ENCODE measurements at regions not wholly inside any gene's neighbourhood (a gene's known extent, or its start where the extent isn't known, plus 50 kb on each side); places are given as distances from the start of the nearest gene placed in this dataset.

DNA sequence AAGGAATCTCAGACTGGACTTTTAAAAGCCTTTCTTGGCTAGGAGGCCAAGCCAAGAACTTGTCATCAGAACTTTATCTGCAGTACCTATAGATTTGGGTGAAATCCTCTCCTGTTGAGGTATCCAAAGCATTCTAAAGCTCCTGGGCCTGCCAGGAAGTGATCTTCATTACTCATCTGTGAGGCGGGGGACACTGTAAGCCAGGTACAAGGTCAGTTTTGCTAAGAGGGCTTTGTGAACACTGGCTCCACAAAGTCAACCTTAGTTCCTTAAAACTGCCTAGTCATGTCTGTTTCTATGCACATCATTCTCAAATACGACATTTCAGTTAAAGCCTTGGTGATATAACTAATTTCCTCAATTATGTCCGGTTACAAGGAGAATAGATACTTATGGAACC, 236.7 kb downstream of the PIK3R1 start:
- H3K4me3 ChIP-seq (ENCODE audit: low read depth, low read length) = no peak overlapping the region
- TF ChIP-seq, protein P1, sequence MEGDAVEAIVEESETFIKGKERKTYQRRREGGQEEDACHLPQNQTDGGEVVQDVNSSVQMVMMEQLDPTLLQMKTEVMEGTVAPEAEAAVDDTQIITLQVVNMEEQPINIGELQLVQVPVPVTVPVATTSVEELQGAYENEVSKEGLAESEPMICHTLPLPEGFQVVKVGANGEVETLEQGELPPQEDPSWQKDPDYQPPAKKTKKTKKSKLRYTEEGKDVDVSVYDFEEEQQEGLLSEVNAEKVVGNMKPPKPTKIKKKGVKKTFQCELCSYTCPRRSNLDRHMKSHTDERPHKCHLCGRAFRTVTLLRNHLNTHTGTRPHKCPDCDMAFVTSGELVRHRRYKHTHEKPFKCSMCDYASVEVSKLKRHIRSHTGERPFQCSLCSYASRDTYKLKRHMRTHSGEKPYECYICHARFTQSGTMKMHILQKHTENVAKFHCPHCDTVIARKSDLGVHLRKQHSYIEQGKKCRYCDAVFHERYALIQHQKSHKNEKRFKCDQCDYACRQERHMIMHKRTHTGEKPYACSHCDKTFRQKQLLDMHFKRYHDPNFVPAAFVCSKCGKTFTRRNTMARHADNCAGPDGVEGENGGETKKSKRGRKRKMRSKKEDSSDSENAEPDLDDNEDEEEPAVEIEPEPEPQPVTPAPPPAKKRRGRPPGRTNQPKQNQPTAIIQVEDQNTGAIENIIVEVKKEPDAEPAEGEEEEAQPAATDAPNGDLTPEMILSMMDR (IDR thresholded peaks at IDR 0.05; ENCODE audit: insufficient read depth, low read depth, low read length) = no peak
- DNase-seq (ENCODE audit: low read depth) = no peak

DNA sequence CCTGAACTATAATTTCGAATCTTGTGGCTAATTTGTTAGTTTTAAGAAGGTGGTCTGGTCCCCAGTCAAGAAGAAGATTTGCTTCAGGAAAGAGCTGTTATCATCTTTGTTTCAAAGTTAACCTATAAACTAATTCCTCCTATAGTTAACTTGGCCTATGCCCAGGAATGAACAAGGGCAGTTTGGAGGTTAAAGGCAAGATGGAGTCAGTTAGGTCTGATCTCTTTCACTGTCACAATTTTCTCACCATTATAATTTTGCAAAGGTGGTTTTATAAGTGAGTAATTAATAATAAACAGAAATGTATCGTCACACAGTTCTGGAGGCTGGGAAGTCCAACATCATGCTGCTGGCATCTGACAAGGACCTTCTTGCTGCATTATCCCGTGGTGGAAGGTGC, 238.6 kb downstream of the PIK3R1 start:
- no peak for DNase-seq (ENCODE audit: low read depth)
- TF ChIP-seq, protein P1 (IDR thresholded peaks at IDR 0.05; ENCODE audit: insufficient read depth, low read depth, low read length) = no peak
- no peak overlapping the region for H3K4me3 ChIP-seq (ENCODE audit: low read depth, low read length)

DNA sequence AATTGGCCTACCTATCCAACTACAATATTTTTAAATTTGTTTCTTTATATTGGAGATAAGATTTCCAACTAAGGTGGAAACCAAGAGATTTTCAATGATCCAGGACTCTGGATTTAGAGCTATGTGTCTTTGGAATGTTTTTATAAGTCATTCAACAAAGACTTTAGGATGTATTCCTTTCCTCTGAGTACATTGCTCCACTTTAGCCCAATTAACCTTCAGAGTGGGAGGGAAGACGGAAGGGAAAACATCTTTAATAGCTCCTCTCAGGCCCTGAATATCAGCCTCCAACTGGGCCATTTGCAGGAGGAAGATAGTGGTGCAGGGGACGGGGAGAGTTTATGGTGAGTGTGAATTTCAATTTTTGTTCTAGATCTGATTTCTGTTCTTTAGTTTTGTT, 239.2 kb downstream of the PIK3R1 start:
- TF ChIP-seq, protein P1 (IDR thresholded peaks at IDR 0.05; ENCODE audit: insufficient read depth, low read depth, low read length) = no peak
- no peak overlapping the region for H3K4me3 ChIP-seq (ENCODE audit: low read depth, low read length)
- no peak for DNase-seq (ENCODE audit: low read depth)

DNA sequence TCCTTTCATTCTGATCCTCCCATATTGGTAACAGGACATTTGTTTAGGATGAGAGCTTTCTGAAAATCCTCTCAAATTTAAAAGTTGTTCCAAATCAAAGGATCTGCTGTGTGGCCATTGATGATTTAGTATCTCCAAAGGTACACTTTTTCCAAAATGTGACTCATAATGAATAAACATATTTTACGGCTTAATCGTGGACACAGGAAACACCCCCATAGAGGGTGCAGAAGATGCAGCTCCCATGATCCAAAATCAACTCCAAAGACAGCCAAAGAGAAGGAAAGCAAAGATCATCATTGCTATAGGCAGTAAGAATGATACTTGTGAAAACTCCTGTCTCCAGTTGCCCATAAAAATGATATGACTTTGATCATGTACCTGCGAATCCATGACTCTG, 239.7 kb downstream of the PIK3R1 start:
- H3K4me3 ChIP-seq (ENCODE audit: low read depth, low read length) = no peak overlapping the region
- TF ChIP-seq, protein P1 (IDR thresholded peaks at IDR 0.05; ENCODE audit: insufficient read depth, low read depth, low read length) = no peak
- DNase-seq (ENCODE audit: low read depth) = no peak

DNA sequence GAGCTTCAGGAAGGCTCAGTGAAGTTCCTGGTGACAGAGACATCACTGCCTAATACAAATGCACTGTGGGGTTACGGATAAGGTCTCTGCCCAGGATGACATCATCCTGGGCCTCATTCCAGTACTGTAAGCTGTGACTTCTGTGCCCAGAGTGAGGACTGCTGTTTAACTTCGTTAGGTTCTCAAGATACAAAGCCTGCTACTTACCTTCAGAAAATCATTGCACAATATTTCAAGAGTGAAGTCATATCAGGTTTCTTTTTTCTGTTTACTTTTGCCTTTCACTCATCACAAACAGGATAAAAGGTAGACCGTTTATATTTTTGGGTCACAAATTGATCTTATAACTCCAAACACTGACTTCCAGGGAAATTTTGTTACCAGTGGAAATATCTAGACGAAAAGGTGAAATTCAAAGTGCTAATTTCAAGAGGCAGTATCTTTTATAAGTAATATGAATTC, 241.2 kb downstream of the PIK3R1 start:
- TF ChIP-seq, protein P1 (IDR thresholded peaks at IDR 0.05; ENCODE audit: insufficient read depth, low read depth, low read length) = no peak
- peak; percentile 42 for DNase-seq (ENCODE audit: low read depth)
- no peak overlapping the region for H3K4me3 ChIP-seq (ENCODE audit: low read depth, low read length)

DNA sequence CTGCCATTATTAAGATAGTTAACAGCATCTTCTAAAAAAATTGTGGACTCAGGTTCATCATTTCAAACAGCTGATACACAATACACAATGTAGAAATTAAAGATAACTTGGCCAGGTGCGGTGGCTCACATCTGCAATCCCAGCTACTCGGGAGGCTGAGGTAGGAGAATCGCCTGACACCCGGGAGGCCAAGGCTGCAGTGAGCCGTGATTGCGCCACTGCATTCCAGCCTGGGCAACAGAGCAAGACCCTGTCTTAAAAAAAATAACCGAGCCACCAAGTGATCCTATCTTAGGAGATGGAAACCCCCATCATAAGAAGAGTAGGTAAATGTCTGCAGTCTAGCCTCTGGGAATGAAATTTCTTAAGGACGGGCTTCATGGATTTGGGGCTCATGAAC, 241.7 kb downstream of the PIK3R1 start:
- TF ChIP-seq, protein P1 (IDR thresholded peaks at IDR 0.05; ENCODE audit: insufficient read depth, low read depth, low read length) = no peak
- H3K4me3 ChIP-seq (ENCODE audit: low read depth, low read length) = no peak overlapping the region
- no peak for DNase-seq (ENCODE audit: low read depth)

DNA sequence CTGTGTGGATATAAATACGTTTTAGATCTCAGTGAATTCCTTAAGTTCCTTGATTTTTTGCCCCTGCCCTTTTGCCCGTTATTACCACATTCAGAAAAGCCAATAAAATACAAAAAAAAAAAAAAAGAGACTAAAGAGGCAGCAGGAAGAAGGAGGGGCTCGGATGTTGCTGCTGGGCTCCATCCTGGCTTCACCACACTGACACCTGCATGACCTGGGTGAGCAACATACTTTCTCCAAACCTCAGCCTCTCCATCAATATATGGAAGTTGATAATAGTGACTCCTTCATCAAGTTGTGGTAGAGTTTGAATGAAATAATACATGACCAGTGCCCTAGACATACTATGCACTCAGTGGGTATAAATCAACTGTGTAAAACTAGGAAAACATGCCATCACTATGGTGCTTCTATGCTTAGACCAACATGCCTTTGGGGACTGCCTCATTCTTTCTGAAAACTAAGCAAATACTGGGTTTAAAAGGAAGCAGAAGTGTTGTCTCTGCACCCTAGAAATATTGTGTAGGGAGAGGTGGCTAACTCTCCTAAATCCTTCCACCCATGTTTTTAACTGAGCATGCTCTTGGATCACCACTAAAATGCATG, 243.0 kb downstream of the PIK3R1 start:
- no peak overlapping the region for H3K4me3 ChIP-seq (ENCODE audit: low read depth, low read length)
- DNase-seq (ENCODE audit: low read depth) = no peak
- TF ChIP-seq, protein P1 (IDR thresholded peaks at IDR 0.05; ENCODE audit: insufficient read depth, low read depth, low read length) = no peak

Data from fibroblast of villous mesenchyme (primary cell).